ENCODE measurements at regions not wholly inside any gene's neighbourhood (a gene's known extent, or its start where the extent isn't known, plus 50 kb on each side); places are given as distances from the start of the nearest gene placed in this dataset.

DNA sequence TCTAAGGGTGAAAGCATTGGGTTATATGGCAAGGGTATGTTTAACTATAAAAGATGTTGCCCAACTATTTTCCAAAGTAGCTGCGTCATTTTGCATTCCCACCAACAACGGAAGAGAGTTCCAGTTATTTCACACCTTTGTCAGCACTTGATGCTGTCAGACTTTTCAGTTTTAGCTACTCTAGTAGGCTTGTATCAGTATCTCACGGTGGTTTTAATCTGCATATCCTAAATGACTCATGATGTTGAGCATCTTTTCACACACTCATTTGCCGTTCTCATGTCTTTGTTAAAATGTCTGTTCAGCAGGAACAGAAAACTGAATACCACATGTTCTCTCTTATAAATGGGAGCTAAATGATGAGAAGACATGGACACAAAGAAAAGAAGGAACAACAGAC, 122.3 kb downstream of the RNASET2 start:
- TF ChIP-seq, protein P1, sequence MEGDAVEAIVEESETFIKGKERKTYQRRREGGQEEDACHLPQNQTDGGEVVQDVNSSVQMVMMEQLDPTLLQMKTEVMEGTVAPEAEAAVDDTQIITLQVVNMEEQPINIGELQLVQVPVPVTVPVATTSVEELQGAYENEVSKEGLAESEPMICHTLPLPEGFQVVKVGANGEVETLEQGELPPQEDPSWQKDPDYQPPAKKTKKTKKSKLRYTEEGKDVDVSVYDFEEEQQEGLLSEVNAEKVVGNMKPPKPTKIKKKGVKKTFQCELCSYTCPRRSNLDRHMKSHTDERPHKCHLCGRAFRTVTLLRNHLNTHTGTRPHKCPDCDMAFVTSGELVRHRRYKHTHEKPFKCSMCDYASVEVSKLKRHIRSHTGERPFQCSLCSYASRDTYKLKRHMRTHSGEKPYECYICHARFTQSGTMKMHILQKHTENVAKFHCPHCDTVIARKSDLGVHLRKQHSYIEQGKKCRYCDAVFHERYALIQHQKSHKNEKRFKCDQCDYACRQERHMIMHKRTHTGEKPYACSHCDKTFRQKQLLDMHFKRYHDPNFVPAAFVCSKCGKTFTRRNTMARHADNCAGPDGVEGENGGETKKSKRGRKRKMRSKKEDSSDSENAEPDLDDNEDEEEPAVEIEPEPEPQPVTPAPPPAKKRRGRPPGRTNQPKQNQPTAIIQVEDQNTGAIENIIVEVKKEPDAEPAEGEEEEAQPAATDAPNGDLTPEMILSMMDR (IDR thresholded peaks at IDR 0.05; ENCODE audit: extremely low read depth in 1 of 2, insufficient read depth in 1 of 2, low read depth in 1 of 2, low read length in 2 of 2) = no peak
- TF ChIP-seq GATA2 (IDR thresholded peaks at IDR 0.05; ENCODE audit: insufficient read depth, insufficient read length, low read depth, low read length) = no peak
- Histone ChIP-seq H3K36me3 (ENCODE audit: control insufficient read depth in 2 of 2, extremely low read depth in 1 of 2, insufficient read depth in 2 of 2, low read length in 2 of 2) (no peaks in the 10 kb centered on the region), H3K9me1 (replicated peaks; ENCODE audit: control insufficient read depth, extremely low read depth, insufficient read depth, low read length) (no peaks in the 10 kb centered on the region), H3K9ac (replicated peaks; ENCODE audit: extremely low read depth, insufficient read depth, low read length) (no peak overlapping the region), H3K4me2 (ENCODE audit: insufficient read depth, low read length) (no peak overlapping the region), H3K27ac (ENCODE audit: insufficient read depth, low read depth, low read length) (no peak overlapping the region), H3K27me3 (ENCODE audit: control insufficient read depth in 2 of 2, insufficient read depth in 2 of 2, low read length in 2 of 2) (no peaks in the 10 kb centered on the region), H4K20me1 (replicated peaks; ENCODE audit: control insufficient read depth, extremely low read depth, insufficient read depth, low read length) (no peaks in the 10 kb centered on the region), H2AFZ (ENCODE audit: low read depth, low read length) (no peak overlapping the region), H3K79me2 (ENCODE audit: control insufficient read depth, insufficient read depth, low read length) (no peaks in the 10 kb centered on the region), H3K4me1 (ENCODE audit: control insufficient read depth, extremely low read depth, insufficient read depth, low read length) (no peaks in the 10 kb centered on the region), H3K4me3 (replicated peaks in 1 of 3; ENCODE audit: insufficient read depth in 1 of 3, low read depth in 1 of 3, low read length in 3 of 3) (no peak overlapping the region), H3K9me3 (replicated peaks; ENCODE audit: control insufficient read depth, insufficient read depth, low read length) (no peaks in the 10 kb centered on the region)
- dilution Hi-C loops (cut with MboI; ENCODE audit: extremely low pct_ligation_motif_present, low sequenced_read_pairs) = no loop called here
- no peak for FAIRE-seq
- POLR2A ChIA-PET = no interaction called here
- no peak for DNase-seq (ENCODE audit: low read depth, low spot score)
- intact Hi-C loops (cut with micrococcal nuclease) = no loop called here
- CTCF ChIA-PET = no interaction called here
- no TSS peak for BruUV-seq (replicated peaks)

DNA sequence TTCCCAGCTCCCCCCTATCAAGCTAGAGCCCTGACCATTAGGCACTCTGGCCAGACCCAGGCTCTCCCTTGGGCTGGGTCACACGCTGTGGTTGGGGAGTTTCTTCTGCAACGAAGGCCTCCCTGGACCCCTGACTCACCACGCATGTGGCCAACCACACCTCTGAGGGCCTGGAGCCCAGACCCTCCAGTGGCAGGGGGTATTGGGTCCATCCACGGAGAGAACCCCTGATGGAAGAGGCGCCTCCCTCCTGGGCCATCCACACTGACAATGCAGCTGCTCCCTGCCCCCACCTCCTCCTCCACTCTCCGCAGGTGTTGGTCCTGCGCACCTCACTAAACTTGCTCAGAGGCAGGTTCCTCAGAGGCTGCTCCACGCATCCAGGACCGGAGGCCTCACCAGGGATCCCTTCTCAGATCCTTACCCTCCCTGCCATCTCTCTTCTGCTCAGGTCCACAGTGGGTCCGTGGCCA, 125.4 kb downstream of the RNASET2 start:
- no peaks in the 10 kb centered on the region for H3K79me2 ChIP-seq (ENCODE audit: control insufficient read depth, insufficient read depth, low read length)
- no peaks in the 10 kb centered on the region for H3K36me3 ChIP-seq (ENCODE audit: control insufficient read depth in 2 of 2, extremely low read depth in 1 of 2, insufficient read depth in 2 of 2, low read length in 2 of 2)
- ChIA-PET POLR2A (no interaction called here), CTCF (no interaction called here)
- H3K4me1 ChIP-seq (ENCODE audit: control insufficient read depth, extremely low read depth, insufficient read depth, low read length) = no peaks in the 10 kb centered on the region
- intact Hi-C loops (cut with micrococcal nuclease) = no loop called here
- dilution Hi-C loops (cut with MboI; ENCODE audit: extremely low pct_ligation_motif_present, low sequenced_read_pairs) = no loop called here
- no peaks in the 10 kb centered on the region for H4K20me1 ChIP-seq (replicated peaks; ENCODE audit: control insufficient read depth, extremely low read depth, insufficient read depth, low read length)
- no peak overlapping the region for H3K4me2 ChIP-seq (ENCODE audit: insufficient read depth, low read length)
- no peak for TF ChIP-seq JUN (IDR thresholded peaks at IDR 0.05; ENCODE audit: borderline replicate concordance, insufficient read depth, insufficient read length, low read depth)
- TF ChIP-seq, protein P1 (IDR thresholded peaks at IDR 0.05; ENCODE audit: extremely low read depth in 1 of 2, insufficient read depth in 1 of 2, low read depth in 1 of 2, low read length in 2 of 2) = no peak
- TF ChIP-seq POLR2A (IDR thresholded peaks at IDR 0.05; ENCODE audit: low read depth, low read length) = no peak
- TF ChIP-seq, protein P2, sequence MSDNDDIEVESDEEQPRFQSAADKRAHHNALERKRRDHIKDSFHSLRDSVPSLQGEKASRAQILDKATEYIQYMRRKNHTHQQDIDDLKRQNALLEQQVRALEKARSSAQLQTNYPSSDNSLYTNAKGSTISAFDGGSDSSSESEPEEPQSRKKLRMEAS (IDR thresholded peaks at IDR 0.05; ENCODE audit: insufficient read depth, insufficient read length) = no peak
- H3K9me1 ChIP-seq (replicated peaks; ENCODE audit: control insufficient read depth, extremely low read depth, insufficient read depth, low read length) = no peaks in the 10 kb centered on the region
- H3K9ac ChIP-seq (replicated peaks; ENCODE audit: extremely low read depth, insufficient read depth, low read length) = no peak overlapping the region
- no peaks in the 10 kb centered on the region for H3K9me3 ChIP-seq (replicated peaks; ENCODE audit: control insufficient read depth, insufficient read depth, low read length)
- BruUV-seq (replicated peaks) = no TSS peak
- DNase-seq (ENCODE audit: low read depth, low spot score) (no peak), FAIRE-seq (no peak)
- no peak overlapping the region for H3K27ac ChIP-seq (ENCODE audit: insufficient read depth, low read depth, low read length)
- H3K4me3 ChIP-seq (replicated peaks in 1 of 3; ENCODE audit: insufficient read depth in 1 of 3, low read depth in 1 of 3, low read length in 3 of 3) = no peak overlapping the region
- no peak overlapping the region for H2AFZ ChIP-seq (ENCODE audit: low read depth, low read length)
- no peaks in the 10 kb centered on the region for H3K27me3 ChIP-seq (ENCODE audit: control insufficient read depth in 2 of 2, insufficient read depth in 2 of 2, low read length in 2 of 2)

Data from endothelial cell of umbilical vein (primary cell).